ENCODE measurements at regions not wholly inside any gene's neighbourhood (a gene's known extent, or its start where the extent isn't known, plus 50 kb on each side); places are given as distances from the start of the nearest gene placed in this dataset.
"Not testable (repeated sequence)": the region's sequence is repeated elsewhere in the genome, so short reads cannot be mapped to it uniquely, and the experiment has no call there.

- DNase-seq (ENCODE audit: low spot score), result no peak
Observed at GRCh38 chr4:125750399-125750798, 435.6 kb downstream of the FAT4 start.

GRCh38 chr4:125750828-125751466 is 436.2 kb downstream of the FAT4 start:
- peak; percentile 14 for DNase-seq (ENCODE audit: low spot score)

DNA sequence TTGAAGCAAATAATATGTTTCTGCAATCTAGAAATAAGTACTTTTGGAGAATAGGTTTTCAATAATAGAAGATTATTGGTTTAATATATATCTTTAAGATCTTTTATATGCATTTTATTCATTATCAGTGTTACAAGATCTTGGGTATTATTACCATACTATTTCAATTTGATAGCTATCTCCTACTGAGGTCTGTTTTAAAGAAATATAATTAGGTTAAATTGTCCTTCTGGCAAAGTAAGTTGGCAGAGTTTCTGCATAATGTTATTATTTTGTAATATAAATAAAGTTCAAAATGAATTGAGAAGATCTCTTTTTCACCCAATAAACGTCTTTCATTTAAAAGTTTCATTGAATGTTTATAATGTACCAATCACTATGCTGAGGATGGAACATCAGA is 443.7 kb downstream of the FAT4 start:
- no peak for DNase-seq (ENCODE audit: low spot score)

DNA sequence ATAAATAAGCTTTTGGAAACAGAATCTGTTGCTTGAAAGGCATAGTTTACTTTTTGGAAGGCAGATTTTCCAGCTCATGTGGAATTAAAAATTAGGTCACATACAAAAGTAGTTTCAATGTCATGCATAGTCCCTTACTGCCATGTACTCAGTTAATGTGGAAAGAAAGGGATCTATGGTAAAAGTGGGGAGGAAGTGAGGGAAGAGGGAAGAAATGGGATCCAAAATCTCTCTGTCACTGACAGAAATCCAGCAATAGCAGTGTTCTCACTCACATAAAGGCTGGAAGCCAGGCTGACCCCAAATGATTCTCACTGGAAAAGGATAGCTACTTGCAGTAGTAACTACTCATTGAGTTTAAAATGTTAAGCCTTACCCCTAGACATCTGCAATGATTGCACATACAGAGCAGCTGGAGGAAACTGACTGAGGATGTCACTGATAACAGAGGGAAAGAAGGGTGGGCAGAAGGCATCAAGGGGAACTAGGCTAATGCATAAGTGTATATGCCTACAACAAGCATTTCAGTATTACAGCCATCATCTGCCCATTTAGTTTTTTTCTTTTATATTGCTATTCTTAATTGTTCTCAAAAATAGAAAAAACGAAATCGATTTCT is 445.6 kb downstream of the FAT4 start:
- no peak for DNase-seq (ENCODE audit: low spot score)

DNA sequence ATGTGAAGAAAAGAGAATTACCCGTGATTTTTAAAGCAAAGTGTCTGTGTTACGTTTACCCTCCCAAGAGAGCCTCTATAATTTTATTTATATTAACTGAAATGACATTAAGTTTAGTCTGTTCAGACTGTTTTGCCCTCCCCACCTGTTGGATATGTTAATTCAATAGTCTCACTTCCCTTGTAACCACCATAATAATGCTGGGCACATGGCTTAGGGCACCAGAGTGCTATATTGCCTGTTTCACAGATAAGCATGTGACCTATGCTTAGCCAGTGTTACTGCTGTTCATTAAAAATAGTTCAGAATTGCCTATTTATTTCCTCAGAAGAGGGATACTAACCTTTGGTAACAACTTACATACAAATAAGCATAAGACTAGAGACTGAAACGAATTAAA is 446.2 kb downstream of the FAT4 start:
- DNase-seq (ENCODE audit: low spot score), result no peak

DNA sequence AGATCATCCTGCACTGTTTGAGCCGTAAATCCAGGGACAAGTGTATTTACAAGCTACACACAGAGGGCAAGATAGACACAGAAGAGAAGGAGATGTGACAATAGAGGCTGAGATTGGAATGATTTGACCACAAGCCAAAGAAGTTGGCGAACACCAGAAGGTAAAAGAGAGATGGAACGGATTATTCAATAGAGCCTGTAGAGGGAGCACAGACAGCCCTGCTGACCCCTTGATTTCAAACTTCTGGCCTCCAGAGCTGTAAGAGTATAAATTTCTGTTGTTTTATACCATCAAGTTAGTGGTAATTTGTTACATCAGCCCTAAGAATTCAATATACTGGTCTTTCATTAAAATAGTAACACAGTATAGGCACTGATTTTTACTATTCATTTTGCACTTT is 447.8 kb downstream of the FAT4 start:
- DNase-seq (ENCODE audit: low spot score), result peak; percentile 9

DNA sequence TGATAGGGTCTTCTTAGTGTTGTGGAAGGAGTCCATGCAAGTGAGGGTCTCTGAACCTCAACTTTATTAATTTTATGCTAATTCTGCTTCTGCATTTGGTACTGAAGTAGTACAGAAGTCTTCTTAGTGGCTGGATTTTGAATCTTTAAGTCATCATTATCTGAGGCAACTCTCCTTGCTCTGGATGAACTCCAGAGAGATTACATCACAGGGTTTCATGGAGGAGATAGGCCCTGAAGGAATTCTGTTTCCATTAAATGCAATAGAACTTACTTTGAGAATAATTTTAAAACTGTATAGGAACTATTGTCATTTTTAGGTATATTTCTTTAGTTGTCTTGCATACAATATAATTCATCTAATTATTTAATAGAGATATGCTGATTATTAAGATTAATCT is 451.2 kb downstream of the FAT4 start:
- no peak for DNase-seq (ENCODE audit: low spot score)

DNA sequence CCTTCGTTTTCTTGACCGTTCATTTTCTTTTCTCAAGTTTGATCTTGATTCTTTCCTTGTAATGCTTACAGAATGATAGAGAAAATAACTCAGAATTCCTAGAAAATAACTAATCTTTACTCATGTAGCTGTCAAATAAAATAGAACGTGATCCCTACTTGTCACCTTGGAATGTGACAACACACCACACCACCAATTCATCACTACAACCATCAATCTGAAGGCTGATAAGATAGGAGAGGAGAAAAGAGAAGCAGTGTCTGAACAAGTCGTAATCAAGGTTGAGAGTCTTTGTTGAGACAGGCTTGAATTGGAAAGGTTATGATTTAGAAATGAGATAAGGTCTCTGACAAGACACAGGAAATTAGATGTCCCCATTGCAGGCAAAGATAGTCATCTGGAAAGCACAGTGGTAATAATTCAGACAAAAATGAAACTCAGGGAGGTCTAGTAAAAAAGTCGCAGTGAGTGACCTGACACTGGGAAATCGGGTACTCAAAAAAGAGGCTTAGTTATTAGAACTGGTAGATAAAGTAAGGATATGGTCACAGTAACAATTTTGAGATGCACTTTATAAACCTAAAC is 456.2 kb downstream of the FAT4 start:
- no peak for DNase-seq (ENCODE audit: low spot score)

- no peak for DNase-seq (ENCODE audit: low spot score)
Observed at GRCh38 chr4:125772680-125773079, 457.9 kb downstream of the FAT4 start.

DNA sequence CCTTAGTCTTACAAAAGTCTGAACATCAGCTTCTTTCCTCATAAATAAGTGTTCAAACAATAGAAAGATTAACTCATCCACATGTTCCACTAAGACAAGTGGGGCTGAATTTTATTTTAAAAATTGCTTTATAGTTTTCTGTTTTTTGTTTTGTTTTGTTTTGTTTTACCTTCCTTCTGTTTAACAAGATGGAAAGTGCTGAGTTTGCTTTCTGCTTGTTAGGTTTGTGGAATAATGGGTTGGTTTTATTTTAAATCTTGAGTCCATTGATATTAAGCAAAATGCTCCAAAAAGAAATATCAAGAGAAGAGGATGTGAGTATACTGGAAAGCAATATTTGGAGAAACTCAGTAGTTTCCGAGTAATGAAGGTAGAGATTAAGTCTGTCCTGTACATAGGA is 458.7 kb downstream of the FAT4 start:
- no peak for DNase-seq (ENCODE audit: low spot score)

DNA sequence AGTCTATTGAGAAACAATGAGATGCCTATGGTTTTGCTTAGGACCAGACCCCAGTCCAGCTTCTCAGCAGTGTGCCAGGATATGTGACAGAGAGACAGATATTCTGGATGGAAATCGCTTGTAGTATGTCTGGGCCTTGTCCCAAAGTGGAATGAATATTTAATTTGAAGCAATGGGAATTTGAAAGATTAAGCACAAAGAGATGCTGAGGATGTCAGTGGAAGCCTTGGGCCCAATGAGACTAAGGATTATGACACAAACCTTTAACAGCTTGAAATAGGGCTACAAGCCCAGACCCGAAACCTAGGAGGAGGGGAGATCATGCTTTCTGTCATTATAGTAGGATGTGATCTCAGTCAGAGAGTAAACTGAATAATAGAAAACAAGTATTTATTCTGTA is 459.2 kb downstream of the FAT4 start:
- DNase-seq (ENCODE audit: low spot score), result no peak

DNA sequence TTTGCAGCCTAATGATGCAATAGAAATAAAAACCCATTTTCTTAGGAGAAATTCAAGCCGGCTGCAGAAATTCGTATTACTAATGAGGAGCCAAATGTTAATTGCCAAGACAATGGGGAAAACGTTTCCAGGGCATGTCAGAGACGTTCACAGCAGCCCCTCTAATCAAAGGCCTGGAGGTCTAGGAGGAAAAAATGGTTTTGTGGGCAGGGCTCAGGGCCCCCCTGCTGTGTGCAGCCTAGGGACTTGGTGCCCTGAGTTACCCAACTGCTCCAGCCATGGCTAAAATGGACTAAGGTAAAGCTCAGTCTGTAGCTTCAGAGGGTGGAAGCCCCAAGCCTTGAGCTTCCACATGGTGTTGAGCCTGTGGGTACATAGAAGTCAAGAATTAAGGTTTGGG is 461.4 kb downstream of the FAT4 start:
- DNase-seq (ENCODE audit: low spot score), result no peak

GRCh38 chr4:125780164-125780563 is 465.4 kb downstream of the FAT4 start:
- peak; percentile 3 for DNase-seq (ENCODE audit: low spot score)

GRCh38 chr4:125780747-125781146 is 466.0 kb downstream of the FAT4 start:
- DNase-seq (ENCODE audit: low spot score), result no peak

- no peak for DNase-seq (ENCODE audit: low spot score)
Observed at GRCh38 chr4:125781651-125782050, 466.9 kb downstream of the FAT4 start.

- no peak for DNase-seq (ENCODE audit: low spot score)
Observed at GRCh38 chr4:125784741-125785140, 470.0 kb downstream of the FAT4 start.

- DNase-seq (ENCODE audit: low spot score), result peak; percentile 26
Observed at GRCh38 chr4:125787707-125788106, 473.0 kb downstream of the FAT4 start.

- no peak for DNase-seq (ENCODE audit: low spot score)
Observed at GRCh38 chr4:125789023-125789422, 474.3 kb downstream of the FAT4 start.

DNA sequence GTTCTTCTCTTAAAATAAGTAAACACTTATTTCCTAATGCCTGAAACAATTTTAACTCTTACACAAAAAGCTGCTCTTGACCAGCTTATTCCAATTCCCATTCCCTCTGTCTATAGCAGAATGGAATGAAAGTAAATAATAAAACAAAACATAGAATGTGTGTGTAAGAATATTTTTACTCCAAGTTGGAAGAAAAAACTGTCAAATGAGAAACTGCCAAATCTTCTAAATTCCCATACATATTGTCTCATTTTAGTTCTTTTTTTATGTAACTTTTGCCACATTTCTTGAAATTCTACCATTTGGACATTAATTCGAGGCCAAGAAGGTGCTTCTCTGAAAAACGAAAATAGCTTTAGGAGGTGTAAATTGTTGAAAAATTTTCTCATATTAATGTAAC is 477.1 kb downstream of the FAT4 start:
- DNase-seq (ENCODE audit: low spot score), result no peak

DNA sequence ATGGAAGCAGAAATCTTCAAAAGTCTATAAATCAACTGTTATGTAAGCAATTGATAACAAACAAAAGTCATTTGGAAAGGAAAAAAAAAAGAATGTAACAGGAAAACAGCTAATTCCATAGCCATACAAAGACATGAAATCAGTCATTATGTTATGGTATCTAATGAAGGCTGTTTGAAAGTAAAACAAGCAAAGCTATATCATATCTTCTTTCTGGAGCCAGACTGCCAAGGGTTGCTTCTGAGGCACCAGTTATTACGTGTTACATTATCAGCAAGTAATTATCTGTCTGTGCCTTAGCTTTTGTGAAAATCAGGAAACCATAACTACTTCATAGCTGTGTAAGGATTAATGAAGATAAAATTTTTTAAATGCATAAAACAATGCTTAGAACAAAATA is 480.2 kb downstream of the FAT4 start:
- no peak for DNase-seq (ENCODE audit: low spot score)

GRCh38 chr4:125796138-125796537 is 481.4 kb downstream of the FAT4 start:
- DNase-seq (ENCODE audit: low spot score), result no peak

- DNase-seq (ENCODE audit: low spot score), result not testable (repeated sequence)
Observed at GRCh38 chr4:125797621-125798020, 482.9 kb downstream of the FAT4 start.

- DNase-seq (ENCODE audit: low spot score), result no peak
Observed at GRCh38 chr4:125801373-125801772, 486.6 kb downstream of the FAT4 start.

- DNase-seq (ENCODE audit: low spot score), result no peak
Observed at GRCh38 chr4:125801924-125802323, 487.2 kb downstream of the FAT4 start.

Data from RKO (cell line).